Large intestine (tissue), 3 donors: ENCODE measurements at regions not wholly inside any gene's neighbourhood (a gene's known extent, or its start where the extent isn't known, plus 50 kb on each side); places are given as distances from the start of the nearest gene placed in this dataset.
"Not testable (repeated sequence)": the region's sequence is repeated elsewhere in the genome, so short reads cannot be mapped to it uniquely, and the experiment has no call there.

ENCODE experiments used
- DNase-seq, 2 donors: peaks; one replicate each; pipeline versions ENCODE4 v3.0.0 to v3.0.0-alpha.2; 2013
- H3K27ac ChIP-seq: one replicate; pipeline ENCODE4 v1.5.1; 2013; ENCODE audit warnings: low read length
- H3K27me3 ChIP-seq: 2 replicates; pipeline ENCODE4 v1.6.1; 2013; ENCODE audit warnings: low read length; ENCODE audit not compliant: control insufficient read depth, insufficient read depth
- H3K36me3 ChIP-seq: 2 replicates; pipeline ENCODE4 v1.6.1; 2013; ENCODE audit warnings: low read length; ENCODE audit not compliant: control insufficient read depth, insufficient read depth
- H3K4me1 ChIP-seq: one replicate; pipeline ENCODE4 v1.6.1; 2013; ENCODE audit warnings: low read length; ENCODE audit not compliant: control insufficient read depth, insufficient read depth
- H3K4me3 ChIP-seq: one replicate; pipeline ENCODE4 v1.5.1; 2013; ENCODE audit warnings: low read length
- H3K9me3 ChIP-seq: one replicate; pipeline ENCODE4 v1.6.1; 2013; ENCODE audit warnings: mild to moderate bottlenecking, low read depth, low read length, moderate library complexity; ENCODE audit not compliant: control insufficient read depth
- WGBS: methylation state at CpG from one replicate; pipeline ENCODE4 v1.1.5; 2013; ENCODE audit warnings: low lambda C conversion rate; ENCODE audit not compliant: insufficient coverage; 5-methylcytosine and 5-hydroxymethylcytosine counted together

GRCh38 chr22:34669001-34669400 is 397.0 kb upstream of the ISX start:
- Histone ChIP-seq H3K9me3 (no peaks in the 10 kb centered on the region), H3K4me3 (no peak overlapping the region), H3K27ac (no peak overlapping the region), H3K36me3 (no peaks in the 10 kb centered on the region), H3K4me1 (no peaks in the 10 kb centered on the region), H3K27me3 (no peaks in the 10 kb centered on the region)
- DNase-seq: no peak
- WGBS: no CpG with 5 or more reads among the region's 1 CpG

GRCh38 chr22:34683031-34683430 is 382.9 kb upstream of the ISX start:
- not testable (repeated sequence) for H3K4me3 ChIP-seq, H3K27ac ChIP-seq, H3K9me3 ChIP-seq, H3K4me1 ChIP-seq, DNase-seq, H3K36me3 ChIP-seq, H3K27me3 ChIP-seq
- WGBS: 40% methylated on average over 1 of the region's 17 CpGs

- not testable (repeated sequence) for DNase-seq, H3K27me3 ChIP-seq, H3K36me3 ChIP-seq, H3K27ac ChIP-seq, H3K4me3 ChIP-seq, H3K9me3 ChIP-seq, H3K4me1 ChIP-seq
- WGBS: no CpG with 5 or more reads among the region's 30 CpGs
These were observed 381.7 kb upstream of the ISX start for GRCh38 chr22:34684278-34684677.

GRCh38 chr22:34687116-34687515 is 378.8 kb upstream of the ISX start:
- no peak overlapping the region for H3K4me3 ChIP-seq
- H3K9me3 ChIP-seq: no peaks in the 10 kb centered on the region
- no peaks in the 10 kb centered on the region for H3K27me3 ChIP-seq
- no peak overlapping the region for H3K27ac ChIP-seq
- whole genome bisulfite sequencing: 57% methylated on average over 1 of the region's 1 CpG
- H3K36me3 ChIP-seq: no peaks in the 10 kb centered on the region
- no peak for DNase-seq
- no peaks in the 10 kb centered on the region for H3K4me1 ChIP-seq

GRCh38 chr22:34688825-34689224 is 377.1 kb upstream of the ISX start:
- Histone ChIP-seq H3K4me1 (no peaks in the 10 kb centered on the region), H3K9me3 (no peaks in the 10 kb centered on the region), H3K27me3 (no peaks in the 10 kb centered on the region), H3K27ac (no peak overlapping the region), H3K36me3 (no peaks in the 10 kb centered on the region), H3K4me3 (no peak overlapping the region)
- no peak for DNase-seq
- WGBS: no CpG with 5 or more reads among the region's 1 CpG

GRCh38 chr22:34696557-34696956 is 369.4 kb upstream of the ISX start:
- no peak overlapping the region for H3K4me3 ChIP-seq
- H3K4me1 ChIP-seq: no peaks in the 10 kb centered on the region
- no peak for DNase-seq
- no peak overlapping the region for H3K27ac ChIP-seq
- no peaks in the 10 kb centered on the region for H3K36me3 ChIP-seq
- H3K9me3 ChIP-seq: no peaks in the 10 kb centered on the region
- WGBS: 22% methylated on average over 1 of the region's 2 CpGs
- no peaks in the 10 kb centered on the region for H3K27me3 ChIP-seq

GRCh38 chr22:34702279-34702678 is 363.7 kb upstream of the ISX start:
- Histone ChIP-seq H3K27ac (no peak overlapping the region), H3K36me3 (no peaks in the 10 kb centered on the region), H3K9me3 (no peaks in the 10 kb centered on the region), H3K4me3 (no peak overlapping the region), H3K27me3 (no peaks in the 10 kb centered on the region), H3K4me1 (no peaks in the 10 kb centered on the region)
- no peak for DNase-seq
- 20% methylated on average over 1 of the region's 2 CpGs for WGBS

- no CpG with 5 or more reads among the region's 2 CpGs for WGBS
- Histone ChIP-seq H3K27ac (no peak overlapping the region), H3K9me3 (no peaks in the 10 kb centered on the region), H3K4me3 (no peak overlapping the region), H3K27me3 (no peaks in the 10 kb centered on the region), H3K4me1 (no peaks in the 10 kb centered on the region), H3K36me3 (no peaks in the 10 kb centered on the region)
- DNase-seq: no peak
These were observed 356.3 kb upstream of the ISX start for GRCh38 chr22:34709641-34710040.

- no peaks in the 10 kb centered on the region for H3K36me3 ChIP-seq
- no peaks in the 10 kb centered on the region for H3K27me3 ChIP-seq
- H3K4me3 ChIP-seq: no peak overlapping the region
- no peaks in the 10 kb centered on the region for H3K9me3 ChIP-seq
- H3K4me1 ChIP-seq: no peaks in the 10 kb centered on the region
- no peak for DNase-seq
- WGBS: no CpG with 5 or more reads among the region's 2 CpGs
- H3K27ac ChIP-seq: no peak overlapping the region
These were observed 343.1 kb upstream of the ISX start for GRCh38 chr22:34722901-34723300.

GRCh38 chr22:34736081-34736480 is 329.9 kb upstream of the ISX start:
- no peaks in the 10 kb centered on the region for H3K36me3 ChIP-seq

GRCh38 chr22:34738661-34739400 is 327.1 kb upstream of the ISX start:
- H3K4me3 ChIP-seq: no peak overlapping the region
- H3K4me1 ChIP-seq: no peaks in the 10 kb centered on the region
- 71% methylated on average over 1 of the region's 3 CpGs for WGBS
- DNase-seq: no peak
- no peak overlapping the region for H3K27ac ChIP-seq
- no peaks in the 10 kb centered on the region for H3K27me3 ChIP-seq
- H3K36me3 ChIP-seq: no peaks in the 10 kb centered on the region
- H3K9me3 ChIP-seq: no peaks in the 10 kb centered on the region

More at GRCh38 chr22:34736081-34736480, 329.9 kb upstream of the ISX start:
- 100% methylated on average over 1 of the region's 1 CpG for WGBS
- no peak overlapping the region for H3K4me3 ChIP-seq
- H3K4me1 ChIP-seq: no peaks in the 10 kb centered on the region
- no peaks in the 10 kb centered on the region for H3K27me3 ChIP-seq
- no peak overlapping the region for H3K27ac ChIP-seq
- no peaks in the 10 kb centered on the region for H3K9me3 ChIP-seq
- no peak for DNase-seq
